AG09309 (cell line): ENCODE measurements at regions not wholly inside any gene's neighbourhood (a gene's known extent, or its start where the extent isn't known, plus 50 kb on each side); places are given as distances from the start of the nearest gene placed in this dataset.

Experiments
- DNase-seq: peaks from one replicate; pipeline ENCODE4 v3.0.0-alpha.2; 2010; ENCODE audit warnings: low read depth
- H3K4me3 ChIP-seq: 2 replicates; pipeline ENCODE4 v1.5.1; 2011; ENCODE audit warnings: mild to moderate bottlenecking, low read depth, low read length, moderate library complexity; ENCODE audit not compliant: control insufficient read depth
- CTCF ChIP-seq: IDR thresholded peaks from 2 replicates; pipeline ENCODE4 v1.5.1; 2011; ENCODE audit warnings: mild to moderate bottlenecking, low read depth, low read length, inconsistent platforms; ENCODE audit not compliant: insufficient read depth, control insufficient read depth; ENCODE audit errors: missing control alignments

GRCh38 chr15:100790786-100791265 is 88.8 kb upstream of the ALDH1A3 start:
- TF ChIP-seq CTCF: no peak
- no peak overlapping the region for H3K4me3 ChIP-seq
- no peak for DNase-seq

- H3K4me3 ChIP-seq: no peak overlapping the region
- no peak for DNase-seq
- TF ChIP-seq CTCF: no peak
Measured at GRCh38 chr15:100794008-100794407, 85.6 kb upstream of the ALDH1A3 start.

- no peak for DNase-seq
- no peak for TF ChIP-seq CTCF
- no peak overlapping the region for H3K4me3 ChIP-seq
Measured at GRCh38 chr15:100801256-100801900, 78.3 kb upstream of the ALDH1A3 start.

- no peak for DNase-seq
- TF ChIP-seq CTCF: no peak
- H3K4me3 ChIP-seq: no peak overlapping the region
Measured at GRCh38 chr15:100802421-100803170, 77.0 kb upstream of the ALDH1A3 start.

GRCh38 chr15:100803171-100803440 is 76.5 kb upstream of the ALDH1A3 start:
- TF ChIP-seq CTCF: no peak
- DNase-seq: no peak

GRCh38 chr15:100806157-100806556 is 73.5 kb upstream of the ALDH1A3 start:
- H3K4me3 ChIP-seq: no peak overlapping the region
- DNase-seq: no peak
- no peak for TF ChIP-seq CTCF

More at GRCh38 chr15:100803171-100803440, 76.5 kb upstream of the ALDH1A3 start:
- H3K4me3 ChIP-seq: no peak overlapping the region

- H3K4me3 ChIP-seq: no peak overlapping the region
- DNase-seq: no peak
- TF ChIP-seq CTCF: no peak
Measured at GRCh38 chr15:100807028-100807427, 72.6 kb upstream of the ALDH1A3 start.
